Karpas-422 (cell line): ENCODE measurements at regions not wholly inside any gene's neighbourhood (a gene's known extent, or its start where the extent isn't known, plus 50 kb on each side); places are given as distances from the start of the nearest gene placed in this dataset.

Experiments used
- DNase-seq: peaks from one replicate; pipeline ENCODE4 v3.0.0-alpha.2; 2015
- H2AFZ ChIP-seq: fragments of 200-600 bp; sonication (generic); 2 replicates; pipeline ENCODE4 v1.6.1; 2014; ENCODE audit warnings: antibody characterized with exemption, low read length, mixed read lengths
- H3K27ac ChIP-seq: fragments of 200-600 bp; sonication (generic); 2 replicates; pipeline ENCODE4 v1.5.1; 2014; ENCODE audit warnings: mild to moderate bottlenecking, low read length, moderate library complexity
- H3K27me3 ChIP-seq: fragments of 200-600 bp; sonication (generic); 2 replicates; pipeline ENCODE4 v1.6.1; 2014; ENCODE audit warnings: low read length, mixed read lengths
- H3K36me3 ChIP-seq: fragments of 200-600 bp; sonication (generic); 2 replicates; pipeline ENCODE4 v1.6.1; 2014; ENCODE audit warnings: low read length, mixed read lengths; ENCODE audit not compliant: insufficient read depth
- H3K4me1 ChIP-seq: fragments of 200-600 bp; sonication (generic); 2 replicates; pipeline ENCODE4 v1.6.1; 2014; ENCODE audit warnings: mild to moderate bottlenecking, low read length, mixed read lengths
- H3K4me2 ChIP-seq: fragments of 200-600 bp; sonication (generic); 2 replicates; pipeline ENCODE4 v1.6.1; 2014; ENCODE audit warnings: low read length, low read depth, mild to moderate bottlenecking; ENCODE audit not compliant: poor library complexity, severe bottlenecking
- H3K4me3 ChIP-seq: fragments of 200-600 bp; sonication (generic); 2 replicates; pipeline ENCODE4 v1.5.1; 2014; ENCODE audit warnings: mild to moderate bottlenecking, antibody characterized with exemption, low read length, mixed read lengths
- H3K79me2 ChIP-seq: fragments of 200-600 bp; sonication (generic); 2 replicates; pipeline ENCODE4 v1.6.1; 2014; ENCODE audit warnings: mild to moderate bottlenecking, low read length, mixed read lengths
- H3K9ac ChIP-seq: fragments of 200-600 bp; sonication (generic); 2 replicates; pipeline ENCODE4 v1.6.0; 2014; ENCODE audit warnings: low read length
- H3K9me2 ChIP-seq: fragments of 200-600 bp; sonication (generic), shearing (Covaris generic); replicated peaks from 2 replicates; pipeline ENCODE4 v1.6.0; 2014; ENCODE audit warnings: mild to moderate bottlenecking, low read length, moderate library complexity; ENCODE audit not compliant: insufficient read depth
- H3K9me3 ChIP-seq: fragments of 300-700, 200-600 bp; sonication (generic); 2 replicates; pipeline ENCODE4 v1.6.1; 2014; ENCODE audit warnings: low read length, mixed read lengths
- H4K20me1 ChIP-seq: fragments of 200-600 bp; sonication (generic); 2 replicates; pipeline ENCODE4 v1.6.1; 2014; ENCODE audit warnings: mild to moderate bottlenecking, antibody characterized with exemption, low read length, low read depth; ENCODE audit not compliant: insufficient read depth

GRCh38 chr20:7406671-7407070 lies 533.6 kb downstream of the HAO1 start:
- Histone ChIP-seq H3K27me3 (no peaks in the 10 kb centered on the region), H3K9me3 (peaks cover 41% of the 10 kb centered on the region), H3K27ac (no peak overlapping the region), H3K79me2 (no peaks in the 10 kb centered on the region), H3K36me3 (no peaks in the 10 kb centered on the region), H3K4me3 (no peak overlapping the region), H3K9ac (no peak overlapping the region), H2AFZ (no peak overlapping the region), H4K20me1 (no peaks in the 10 kb centered on the region), H3K9me2 (no peaks in the 10 kb centered on the region), H3K4me1 (no peaks in the 10 kb centered on the region), H3K4me2 (no peak overlapping the region)
- DNase-seq = no peak

GRCh38 chr20:7410150-7410549 lies 530.1 kb downstream of the HAO1 start:
- no peak overlapping the region for H3K4me2 ChIP-seq
- H3K27ac ChIP-seq = no peak overlapping the region
- no peak overlapping the region for H2AFZ ChIP-seq
- H3K9me2 ChIP-seq = no peaks in the 10 kb centered on the region
- no peaks in the 10 kb centered on the region for H3K79me2 ChIP-seq
- H3K4me3 ChIP-seq = no peak overlapping the region
- H3K27me3 ChIP-seq = no peaks in the 10 kb centered on the region
- no peaks in the 10 kb centered on the region for H3K36me3 ChIP-seq
- no peak overlapping the region for H3K9ac ChIP-seq
- no peaks in the 10 kb centered on the region for H3K4me1 ChIP-seq
- DNase-seq = no peak
- H3K9me3 ChIP-seq = peaks cover 30% of the 10 kb centered on the region
- no peaks in the 10 kb centered on the region for H4K20me1 ChIP-seq

GRCh38 chr20:7411075-7411474 lies 529.2 kb downstream of the HAO1 start:
- Histone ChIP-seq H3K4me3 (no peak overlapping the region), H4K20me1 (no peaks in the 10 kb centered on the region), H3K4me1 (no peaks in the 10 kb centered on the region), H3K9ac (no peak overlapping the region), H3K4me2 (no peak overlapping the region), H3K27ac (no peak overlapping the region), H3K9me2 (no peaks in the 10 kb centered on the region), H3K27me3 (no peaks in the 10 kb centered on the region), H2AFZ (no peak overlapping the region), H3K36me3 (no peaks in the 10 kb centered on the region), H3K9me3 (peaks cover 32% of the 10 kb centered on the region), H3K79me2 (no peaks in the 10 kb centered on the region)
- no peak for DNase-seq

GRCh38 chr20:7415427-7415826 lies 524.8 kb downstream of the HAO1 start:
- no peak overlapping the region for H3K4me2 ChIP-seq
- DNase-seq = no peak
- H4K20me1 ChIP-seq = no peaks in the 10 kb centered on the region
- H3K27me3 ChIP-seq = no peaks in the 10 kb centered on the region
- H3K36me3 ChIP-seq = no peaks in the 10 kb centered on the region
- no peaks in the 10 kb centered on the region for H3K9me2 ChIP-seq
- H3K79me2 ChIP-seq = no peaks in the 10 kb centered on the region
- peaks cover 34% of the 10 kb centered on the region for H3K9me3 ChIP-seq
- no peaks in the 10 kb centered on the region for H3K4me1 ChIP-seq
- H2AFZ ChIP-seq = no peak overlapping the region
- H3K9ac ChIP-seq = no peak overlapping the region
- H3K4me3 ChIP-seq = no peak overlapping the region
- no peak overlapping the region for H3K27ac ChIP-seq

- H3K4me3 ChIP-seq = no peak overlapping the region
- H4K20me1 ChIP-seq = no peaks in the 10 kb centered on the region
- H3K27me3 ChIP-seq = no peaks in the 10 kb centered on the region
- H3K9me2 ChIP-seq = no peaks in the 10 kb centered on the region
- no peak overlapping the region for H3K9ac ChIP-seq
- no peak overlapping the region for H2AFZ ChIP-seq
- H3K4me2 ChIP-seq = no peak overlapping the region
- H3K79me2 ChIP-seq = no peaks in the 10 kb centered on the region
- no peak for DNase-seq
- H3K9me3 ChIP-seq = peaks cover 32% of the 10 kb centered on the region
- H3K27ac ChIP-seq = no peak overlapping the region
- no peaks in the 10 kb centered on the region for H3K4me1 ChIP-seq
- H3K36me3 ChIP-seq = no peaks in the 10 kb centered on the region
Observed at GRCh38 chr20:7416382-7416781, 523.9 kb downstream of the HAO1 start.

- H3K4me2 ChIP-seq = no peak overlapping the region
- no peak overlapping the region for H2AFZ ChIP-seq
- H3K27me3 ChIP-seq = no peaks in the 10 kb centered on the region
- no peak overlapping the region for H3K27ac ChIP-seq
- H3K9me3 ChIP-seq = peaks cover 36% of the 10 kb centered on the region
- no peaks in the 10 kb centered on the region for H3K9me2 ChIP-seq
- DNase-seq = no peak
- no peak overlapping the region for H3K4me3 ChIP-seq
- H3K79me2 ChIP-seq = no peaks in the 10 kb centered on the region
- H4K20me1 ChIP-seq = no peaks in the 10 kb centered on the region
- H3K36me3 ChIP-seq = no peaks in the 10 kb centered on the region
- no peak overlapping the region for H3K9ac ChIP-seq
- H3K4me1 ChIP-seq = no peaks in the 10 kb centered on the region
Observed at GRCh38 chr20:7420345-7420744, 519.9 kb downstream of the HAO1 start.

GRCh38 chr20:7426890-7427496 lies 513.3 kb downstream of the HAO1 start:
- Histone ChIP-seq H3K4me1 (no peaks in the 10 kb centered on the region), H3K4me3 (no peak overlapping the region)

GRCh38 chr20:7428946-7429345 lies 511.3 kb downstream of the HAO1 start:
- Histone ChIP-seq H4K20me1 (no peaks in the 10 kb centered on the region), H3K79me2 (no peaks in the 10 kb centered on the region)
- no peak for DNase-seq

More at GRCh38 chr20:7426890-7427496, 513.3 kb downstream of the HAO1 start:
- H3K79me2 ChIP-seq = no peaks in the 10 kb centered on the region
- no peak overlapping the region for H3K9ac ChIP-seq
- H3K9me3 ChIP-seq = peaks cover 36% of the 10 kb centered on the region
- no peaks in the 10 kb centered on the region for H3K9me2 ChIP-seq
- DNase-seq = no peak
- H3K27me3 ChIP-seq = no peaks in the 10 kb centered on the region
- no peak overlapping the region for H2AFZ ChIP-seq
- H3K27ac ChIP-seq = no peak overlapping the region
- H3K4me2 ChIP-seq = no peak overlapping the region
- no peaks in the 10 kb centered on the region for H3K36me3 ChIP-seq
- H4K20me1 ChIP-seq = no peaks in the 10 kb centered on the region

GRCh38 chr20:7432612-7433011 lies 507.6 kb downstream of the HAO1 start:
- H3K9me3 ChIP-seq = peaks cover 31% of the 10 kb centered on the region
- no peaks in the 10 kb centered on the region for H3K36me3 ChIP-seq
- H3K27ac ChIP-seq = no peak overlapping the region
- H3K9ac ChIP-seq = no peak overlapping the region
- no peaks in the 10 kb centered on the region for H3K27me3 ChIP-seq
- no peak for DNase-seq
- no peak overlapping the region for H2AFZ ChIP-seq
- no peak overlapping the region for H3K4me2 ChIP-seq
- H3K4me1 ChIP-seq = no peaks in the 10 kb centered on the region
- H3K79me2 ChIP-seq = no peaks in the 10 kb centered on the region
- no peaks in the 10 kb centered on the region for H3K9me2 ChIP-seq
- no peaks in the 10 kb centered on the region for H4K20me1 ChIP-seq
- H3K4me3 ChIP-seq = no peak overlapping the region

More at GRCh38 chr20:7428946-7429345, 511.3 kb downstream of the HAO1 start:
- H3K27me3 ChIP-seq = no peaks in the 10 kb centered on the region
- no peaks in the 10 kb centered on the region for H3K4me1 ChIP-seq
- no peaks in the 10 kb centered on the region for H3K9me2 ChIP-seq
- no peak overlapping the region for H2AFZ ChIP-seq
- H3K36me3 ChIP-seq = no peaks in the 10 kb centered on the region
- no peak overlapping the region for H3K4me3 ChIP-seq
- peaks cover 33% of the 10 kb centered on the region for H3K9me3 ChIP-seq
- no peak overlapping the region for H3K27ac ChIP-seq
- H3K4me2 ChIP-seq = no peak overlapping the region
- H3K9ac ChIP-seq = no peak overlapping the region
